ENCODE measurements at regions not wholly inside any gene's neighbourhood (a gene's known extent, or its start where the extent isn't known, plus 50 kb on each side); places are given as distances from the start of the nearest gene placed in this dataset.

GRCh38 chr13:105159841-105160240 is 1375.6 kb downstream of the EFNB2 start:
- no peak for DNase-seq

DNA sequence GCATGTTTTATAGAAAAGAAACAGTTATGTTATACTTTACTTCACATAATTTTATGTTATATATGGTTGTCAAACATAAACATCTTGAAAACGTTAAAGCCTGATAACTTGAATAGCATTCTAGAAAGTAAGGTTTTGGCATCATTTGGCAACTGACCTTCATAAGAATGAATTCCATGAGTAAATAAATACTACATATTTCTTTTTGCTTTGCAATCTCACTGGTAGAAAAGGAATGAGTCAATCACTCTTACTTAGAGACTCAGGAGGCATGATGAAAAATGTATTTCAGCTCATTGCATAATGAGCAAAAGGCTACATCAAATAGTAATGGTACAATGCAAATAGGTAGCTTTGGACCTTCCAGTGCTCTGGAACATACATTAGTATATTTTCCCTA is 1381.9 kb downstream of the EFNB2 start:
- no peak for DNase-seq

DNA sequence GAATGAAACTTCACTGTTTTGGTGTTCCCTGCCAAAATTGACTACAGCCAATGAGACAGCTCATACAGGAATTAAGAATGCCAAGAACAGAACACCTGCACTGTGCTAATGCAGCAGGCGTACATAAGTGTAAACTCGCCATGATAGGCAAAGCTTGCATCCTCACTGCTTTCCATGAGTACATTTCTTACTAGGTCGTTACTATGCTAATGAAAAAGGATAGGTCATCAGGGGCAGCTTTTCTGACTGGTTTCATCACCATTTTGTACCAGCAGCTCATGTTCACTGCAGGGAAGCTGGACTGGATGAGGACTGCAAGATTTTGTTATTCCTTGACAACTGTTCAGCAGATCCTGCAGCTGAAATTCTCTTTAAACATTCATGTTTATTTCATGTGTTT is 1383.8 kb downstream of the EFNB2 start:
- DNase-seq, result no peak

- no peak for DNase-seq
Observed at GRCh38 chr13:105147461-105147860, 1388.0 kb downstream of the EFNB2 start.

DNA sequence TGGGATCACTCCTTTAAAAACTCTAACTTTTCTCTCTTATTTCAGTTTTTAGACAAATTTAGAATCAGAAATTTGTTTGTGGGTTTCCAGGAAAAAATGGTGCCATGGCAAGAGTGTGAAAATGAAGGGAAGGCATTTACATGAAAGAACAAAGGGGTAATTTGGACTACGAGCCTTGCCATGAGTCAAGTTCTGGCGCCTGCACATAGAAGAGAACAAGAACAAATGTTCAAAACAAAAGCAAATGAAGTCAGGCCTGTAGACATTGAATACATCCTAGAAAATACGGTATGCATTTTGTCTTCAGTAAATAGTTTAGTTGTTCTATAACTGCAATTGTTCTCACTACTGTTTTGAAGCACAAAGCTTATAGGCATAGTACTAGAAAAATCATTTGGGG is 1390.5 kb downstream of the EFNB2 start:
- DNase-seq, result no peak

GRCh38 chr13:105144020-105144419 is 1391.4 kb downstream of the EFNB2 start:
- DNase-seq, result no peak

GRCh38 chr13:105142556-105142955 is 1392.9 kb downstream of the EFNB2 start:
- DNase-seq, result no peak

DNA sequence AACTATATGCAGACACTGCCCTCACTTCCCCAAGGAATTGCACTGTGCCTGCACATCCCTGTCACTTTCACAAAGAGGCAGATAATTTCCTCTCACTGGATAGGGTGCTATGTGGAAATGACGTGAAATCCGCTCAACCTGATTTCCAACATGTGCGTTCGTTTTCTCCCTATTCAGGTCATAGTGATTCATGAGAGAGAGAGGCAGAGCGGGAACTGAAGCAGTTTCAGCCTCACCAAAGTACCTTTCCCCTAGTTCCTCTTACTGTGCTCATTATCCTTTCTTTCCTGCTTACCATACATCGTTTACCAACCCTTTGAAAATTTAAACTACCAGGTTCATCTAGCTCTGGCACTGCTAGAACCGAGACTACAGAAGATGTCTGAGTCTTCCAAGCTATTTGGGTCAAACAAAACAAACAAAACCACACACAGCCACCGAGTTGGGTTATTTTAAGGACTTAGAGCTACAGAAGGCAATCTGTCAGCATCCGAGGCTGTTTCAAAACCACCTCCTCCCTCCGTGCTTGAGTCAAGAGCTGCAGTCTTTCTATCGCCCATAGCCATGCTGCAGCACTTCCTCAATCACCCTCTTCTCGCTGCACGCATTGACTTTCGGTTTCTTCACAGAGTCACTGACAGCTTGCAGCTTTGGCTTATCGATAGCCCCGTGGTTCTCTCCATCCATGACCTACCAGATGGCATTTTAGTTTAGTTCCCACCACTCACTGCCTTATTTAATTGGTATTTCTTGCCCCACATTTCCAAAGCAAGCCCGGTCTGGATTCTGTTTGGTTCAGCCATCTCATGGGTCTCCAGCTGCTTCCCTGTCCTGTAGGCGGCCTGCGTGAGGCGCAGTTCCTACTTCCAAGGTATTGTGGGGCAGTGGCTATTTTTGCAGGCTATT is 1395.8 kb downstream of the EFNB2 start:
- peak; percentile 66 for DNase-seq

DNA sequence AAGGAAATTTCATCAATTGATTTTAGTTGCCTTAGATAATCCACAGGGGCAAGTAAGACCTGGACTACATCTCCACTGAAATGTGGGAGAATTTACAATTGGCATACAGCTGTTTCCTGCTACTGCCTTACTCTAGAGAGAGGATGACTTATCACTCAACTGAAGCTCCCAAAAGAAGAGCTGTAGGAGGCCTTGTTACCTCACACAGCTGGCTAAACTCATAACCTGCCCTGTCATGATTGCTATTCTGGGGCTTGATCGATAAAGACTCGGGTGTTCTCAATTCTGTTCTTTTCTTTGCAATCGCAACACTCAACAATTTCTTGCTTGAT is 1396.4 kb downstream of the EFNB2 start:
- DNase-seq, result no peak

DNA sequence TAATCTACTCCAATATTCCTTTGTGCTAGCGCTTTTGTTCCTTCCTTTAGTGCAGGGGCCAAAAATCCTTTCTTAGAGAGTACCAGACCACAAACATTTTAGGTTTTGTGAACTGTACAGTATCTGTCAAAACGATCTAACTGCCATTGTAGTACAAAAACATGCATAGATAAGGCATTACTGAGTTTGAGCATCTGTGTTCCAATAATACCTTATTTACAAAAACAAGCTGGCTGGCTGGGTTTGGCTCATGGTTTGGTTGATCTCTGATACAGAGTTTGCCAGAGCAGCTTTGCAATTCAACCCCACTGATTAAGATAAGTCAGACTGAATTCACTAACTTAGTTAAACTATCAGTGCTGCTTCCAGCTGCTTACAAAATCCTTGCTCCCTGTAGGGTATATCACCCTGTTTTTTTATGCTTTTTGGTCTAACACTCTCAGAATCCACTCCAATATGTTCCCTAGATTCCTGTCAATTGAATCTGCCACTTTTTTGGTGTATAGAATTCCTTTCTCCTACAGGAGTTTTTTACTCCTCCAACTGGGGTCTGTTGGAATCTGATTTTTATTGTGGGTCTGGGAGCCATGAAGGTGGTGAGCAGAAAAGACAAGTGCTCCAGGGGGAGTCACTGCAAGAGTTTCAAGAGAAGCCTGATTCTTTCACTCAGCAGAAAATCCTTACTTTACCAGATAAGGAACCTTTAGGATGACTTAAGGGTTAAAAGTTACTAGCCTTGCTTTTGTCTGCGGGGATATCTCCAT is 1399.4 kb downstream of the EFNB2 start:
- DNase-seq, result no peak

DNA sequence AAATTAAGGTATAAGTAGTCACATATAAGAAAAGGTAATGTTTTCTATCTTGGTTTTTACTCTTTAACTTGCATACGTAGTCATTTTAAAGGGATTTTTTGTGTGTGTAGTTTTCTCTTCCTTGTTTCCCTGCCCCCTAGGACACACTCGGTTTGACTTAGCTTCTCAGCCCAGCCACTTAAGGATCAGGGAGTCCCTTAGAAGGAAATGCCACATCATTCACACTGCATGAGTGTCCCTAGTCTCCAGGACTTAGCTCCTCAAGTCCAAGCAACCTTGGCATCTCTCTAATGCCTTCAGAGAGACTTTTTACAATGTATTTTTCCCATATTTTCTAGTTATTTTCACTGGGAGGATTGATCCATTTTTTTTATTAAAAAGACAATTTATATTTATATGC is 1407.7 kb downstream of the EFNB2 start:
- DNase-seq, result no peak

GRCh38 chr13:105121221-105121620 is 1414.2 kb downstream of the EFNB2 start:
- no peak for DNase-seq

- no peak for DNase-seq
Observed at GRCh38 chr13:105118426-105118985, 1417.0 kb downstream of the EFNB2 start.

- DNase-seq, result no peak
Observed at GRCh38 chr13:105116966-105117365, 1418.5 kb downstream of the EFNB2 start.

DNA sequence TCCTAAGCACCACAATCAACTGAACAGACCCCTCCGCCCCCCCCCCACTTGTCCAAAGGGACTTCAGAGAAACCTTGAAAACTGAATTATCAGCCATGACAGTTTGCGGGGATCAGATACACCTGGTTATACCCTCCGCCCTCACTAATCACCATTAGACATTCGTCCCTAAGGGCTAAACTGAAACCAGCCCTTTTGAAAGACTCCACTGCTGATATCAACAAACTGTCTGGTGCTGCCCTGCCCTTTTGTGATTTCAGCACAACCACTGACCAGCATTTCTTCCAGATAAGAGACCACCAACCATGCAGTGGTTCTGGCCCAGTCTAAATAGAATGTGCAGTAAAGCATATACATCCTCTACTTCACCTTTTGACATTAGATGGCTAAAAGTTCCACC is 1422.9 kb downstream of the EFNB2 start:
- DNase-seq, result no peak

DNA sequence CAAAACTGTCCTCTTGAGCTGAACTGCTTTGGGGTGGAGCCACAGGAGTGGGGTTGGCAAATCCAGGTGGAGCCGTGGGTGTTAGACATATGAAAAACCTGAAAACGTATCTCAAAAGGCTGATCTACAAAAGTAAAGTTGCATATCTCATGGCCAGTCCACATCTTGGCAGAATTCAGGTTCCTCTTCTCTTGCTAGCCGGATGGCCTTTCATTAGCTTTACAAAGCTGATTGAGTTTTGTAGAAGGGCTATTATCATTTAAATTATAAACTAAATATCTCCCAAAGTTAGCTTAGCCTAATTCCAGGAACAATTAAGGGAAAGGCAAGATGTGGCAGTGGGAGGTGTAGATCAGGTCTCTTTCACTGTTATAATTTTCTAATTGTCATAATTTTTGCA is 1427.7 kb downstream of the EFNB2 start:
- DNase-seq, result no peak

DNA sequence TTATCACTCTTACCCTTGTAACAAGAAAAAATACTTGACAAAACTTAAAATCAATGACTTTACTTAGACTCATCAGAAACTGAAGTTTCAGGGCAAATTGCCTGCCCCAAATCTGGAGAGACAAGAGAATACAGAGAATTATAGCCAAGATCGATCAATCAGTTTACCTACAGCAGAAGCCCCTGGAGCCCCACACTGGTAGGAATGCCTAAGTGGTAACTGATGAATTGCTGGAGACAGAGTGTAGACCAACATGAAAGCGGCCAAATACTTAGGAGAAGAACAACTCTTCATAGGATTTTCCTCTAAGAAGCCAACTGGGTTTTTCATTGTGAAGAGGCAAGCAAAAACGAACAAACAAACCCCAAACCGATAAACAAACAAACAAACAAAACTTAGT is 1430.0 kb downstream of the EFNB2 start:
- DNase-seq, result no peak

DNA sequence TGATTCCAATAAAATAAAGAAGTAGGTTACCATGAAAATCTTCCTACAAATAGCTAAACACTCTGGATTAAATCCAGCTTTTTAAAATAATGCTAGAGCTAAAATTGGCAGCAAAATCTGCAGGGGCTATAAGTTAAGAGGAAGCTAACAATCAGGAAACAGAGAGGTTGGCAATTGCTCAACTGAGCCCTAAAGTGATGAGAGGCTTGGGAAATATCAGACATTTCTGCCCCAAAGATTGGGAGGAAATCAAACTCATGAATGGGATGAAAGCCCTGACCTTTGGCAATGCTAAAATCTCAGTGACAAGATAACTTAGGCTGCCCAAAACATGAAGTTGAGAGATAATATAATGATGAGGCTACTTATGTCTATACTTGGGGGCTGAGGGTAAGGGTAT is 1437.9 kb downstream of the EFNB2 start:
- no peak for DNase-seq

- no peak for DNase-seq
Observed at GRCh38 chr13:105089858-105090643, 1445.4 kb downstream of the EFNB2 start.

GRCh38 chr13:105087945-105088344 is 1447.5 kb downstream of the EFNB2 start:
- no peak for DNase-seq

GRCh38 chr13:105084931-105085330 is 1450.5 kb downstream of the EFNB2 start:
- DNase-seq, result no peak

- no peak for DNase-seq
Observed at GRCh38 chr13:105083992-105084391, 1451.5 kb downstream of the EFNB2 start.

DNA sequence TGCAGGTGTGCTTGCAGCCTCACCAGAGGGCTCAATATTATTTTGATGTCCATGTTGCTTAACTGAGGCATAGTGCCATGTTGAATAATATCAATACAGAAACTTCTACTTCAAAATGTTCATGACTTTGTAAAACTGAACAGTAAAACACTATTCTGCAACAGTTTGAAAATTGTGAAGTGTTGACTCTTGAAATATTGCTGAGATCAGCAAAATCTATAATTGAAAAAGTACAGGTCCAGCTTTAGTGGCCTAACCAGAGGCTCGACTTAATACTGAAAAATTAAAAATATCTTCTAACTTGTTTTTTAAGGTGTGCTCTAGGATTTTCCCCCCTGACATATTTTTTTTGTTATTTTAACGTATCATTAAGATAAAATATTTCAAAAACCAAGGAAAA is 1460.7 kb downstream of the EFNB2 start:
- no peak for DNase-seq
